ENCODE measurements at regions not wholly inside any gene's neighbourhood (a gene's known extent, or its start where the extent isn't known, plus 50 kb on each side); places are given as distances from the start of the nearest gene placed in this dataset.
A peak's percentile ranks its signal among the peaks of the same experiment; 100 is the strongest.

- Histone ChIP-seq H2AFZ (ENCODE audit: low read length, unreplicated experiment) (peak overlapping the region; percentile 24), H3K27ac (ENCODE audit: low read depth, low read length) (peak overlapping the region; percentile 86), H3K27me3 (ENCODE audit: insufficient read depth, low read length) (no peaks in the 10 kb centered on the region), H3K36me3 (ENCODE audit: insufficient read depth, low read length) (no peaks in the 10 kb centered on the region), H3K4me3 (ENCODE audit: low read depth, low read length) (peak overlapping the region; percentile 34; the same call in 1 of the 2 replicates), H3K4me1 (ENCODE audit: control insufficient read depth, insufficient read depth, low read length, unreplicated experiment) (peaks cover 65% of the 10 kb centered on the region), H3K79me2 (ENCODE audit: control insufficient read depth, insufficient read depth, low read length, unreplicated experiment) (no peaks in the 10 kb centered on the region)
Measured at GRCh38 chr4:74543983-74544382, 99.0 kb downstream of the AREG start.

GRCh38 chr4:74544655-74545361 lies 99.9 kb downstream of the AREG start:
- Histone ChIP-seq H2AFZ (ENCODE audit: low read length, unreplicated experiment) (peak overlapping the region; percentile 7), H3K4me3 (ENCODE audit: low read depth, low read length) (no peak overlapping the region; the same call in 1 of the 2 replicates), H3K79me2 (ENCODE audit: control insufficient read depth, insufficient read depth, low read length, unreplicated experiment) (no peaks in the 10 kb centered on the region), H3K27me3 (ENCODE audit: insufficient read depth, low read length) (no peaks in the 10 kb centered on the region), H3K27ac (ENCODE audit: low read depth, low read length) (peak overlapping the region; percentile 86), H3K4me1 (ENCODE audit: control insufficient read depth, insufficient read depth, low read length, unreplicated experiment) (peaks cover 60% of the 10 kb centered on the region), H3K36me3 (ENCODE audit: insufficient read depth, low read length) (no peaks in the 10 kb centered on the region)

GRCh38 chr4:74545448-74545847 lies 100.5 kb downstream of the AREG start:
- Histone ChIP-seq H3K27me3 (ENCODE audit: insufficient read depth, low read length) (no peaks in the 10 kb centered on the region), H3K4me1 (ENCODE audit: control insufficient read depth, insufficient read depth, low read length, unreplicated experiment) (peaks cover 55% of the 10 kb centered on the region), H3K79me2 (ENCODE audit: control insufficient read depth, insufficient read depth, low read length, unreplicated experiment) (no peaks in the 10 kb centered on the region), H3K4me3 (ENCODE audit: low read depth, low read length) (no peak overlapping the region; the same call in 1 of the 2 replicates), H2AFZ (ENCODE audit: low read length, unreplicated experiment) (peak overlapping the region; percentile 7), H3K36me3 (ENCODE audit: insufficient read depth, low read length) (no peaks in the 10 kb centered on the region), H3K27ac (ENCODE audit: low read depth, low read length) (peak overlapping the region; percentile 86)

- H3K79me2 ChIP-seq (ENCODE audit: control insufficient read depth, insufficient read depth, low read length, unreplicated experiment), result no peaks in the 10 kb centered on the region
- no peaks in the 10 kb centered on the region for H3K36me3 ChIP-seq (ENCODE audit: insufficient read depth, low read length)
- peak overlapping the region; percentile 86 for H3K27ac ChIP-seq (ENCODE audit: low read depth, low read length)
- peaks cover 49% of the 10 kb centered on the region for H3K4me1 ChIP-seq (ENCODE audit: control insufficient read depth, insufficient read depth, low read length, unreplicated experiment)
- no peaks in the 10 kb centered on the region for H3K27me3 ChIP-seq (ENCODE audit: insufficient read depth, low read length)
- no peak overlapping the region for H2AFZ ChIP-seq (ENCODE audit: low read length, unreplicated experiment)
- H3K4me3 ChIP-seq (ENCODE audit: low read depth, low read length), result peak overlapping the region; percentile 27; the same call in 1 of the 2 replicates
Measured at GRCh38 chr4:74546057-74546456, 101.1 kb downstream of the AREG start.

GRCh38 chr4:74547042-74547441 lies 102.1 kb downstream of the AREG start:
- H3K36me3 ChIP-seq (ENCODE audit: insufficient read depth, low read length), result no peaks in the 10 kb centered on the region
- H3K79me2 ChIP-seq (ENCODE audit: control insufficient read depth, insufficient read depth, low read length, unreplicated experiment), result no peaks in the 10 kb centered on the region
- H3K27ac ChIP-seq (ENCODE audit: low read depth, low read length), result peak overlapping the region; percentile 86
- H3K27me3 ChIP-seq (ENCODE audit: insufficient read depth, low read length), result no peaks in the 10 kb centered on the region
- no peak overlapping the region for H3K4me3 ChIP-seq (ENCODE audit: low read depth, low read length)
- H3K4me1 ChIP-seq (ENCODE audit: control insufficient read depth, insufficient read depth, low read length, unreplicated experiment), result peaks cover 46% of the 10 kb centered on the region
- H2AFZ ChIP-seq (ENCODE audit: low read length, unreplicated experiment), result no peak overlapping the region

- H3K36me3 ChIP-seq (ENCODE audit: insufficient read depth, low read length), result no peaks in the 10 kb centered on the region
- no peaks in the 10 kb centered on the region for H3K79me2 ChIP-seq (ENCODE audit: control insufficient read depth, insufficient read depth, low read length, unreplicated experiment)
- no peak overlapping the region for H2AFZ ChIP-seq (ENCODE audit: low read length, unreplicated experiment)
- H3K27ac ChIP-seq (ENCODE audit: low read depth, low read length), result no peak overlapping the region
- H3K4me1 ChIP-seq (ENCODE audit: control insufficient read depth, insufficient read depth, low read length, unreplicated experiment), result peaks cover 38% of the 10 kb centered on the region
- no peak overlapping the region for H3K4me3 ChIP-seq (ENCODE audit: low read depth, low read length)
- no peaks in the 10 kb centered on the region for H3K27me3 ChIP-seq (ENCODE audit: insufficient read depth, low read length)
Measured at GRCh38 chr4:74548561-74548960, 103.6 kb downstream of the AREG start.

DNA sequence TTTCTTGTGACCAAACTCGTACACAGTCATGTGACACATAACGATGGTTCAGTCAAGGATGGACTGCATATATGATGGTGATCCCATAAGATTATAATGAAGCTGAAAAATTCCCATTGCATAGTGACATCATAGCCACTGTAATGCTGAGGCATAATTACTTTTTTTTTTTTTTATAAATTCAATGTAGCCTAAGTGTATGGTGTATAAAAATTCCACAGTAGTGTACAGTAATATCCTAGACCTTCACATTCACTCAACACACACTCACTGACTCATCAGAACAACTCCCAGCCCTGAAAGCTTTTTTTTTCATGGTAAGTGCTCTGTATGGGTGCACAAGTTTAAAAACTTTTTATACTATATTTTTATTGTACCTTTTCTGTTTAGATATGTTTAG lies 105.0 kb downstream of the AREG start:
- no peak overlapping the region for H3K27ac ChIP-seq (ENCODE audit: low read depth, low read length)
- no peaks in the 10 kb centered on the region for H3K36me3 ChIP-seq (ENCODE audit: insufficient read depth, low read length)
- no peak overlapping the region for H2AFZ ChIP-seq (ENCODE audit: low read length, unreplicated experiment)
- peaks cover 25% of the 10 kb centered on the region for H3K4me1 ChIP-seq (ENCODE audit: control insufficient read depth, insufficient read depth, low read length, unreplicated experiment)
- H3K27me3 ChIP-seq (ENCODE audit: insufficient read depth, low read length), result no peaks in the 10 kb centered on the region
- H3K79me2 ChIP-seq (ENCODE audit: control insufficient read depth, insufficient read depth, low read length, unreplicated experiment), result no peaks in the 10 kb centered on the region
- H3K4me3 ChIP-seq (ENCODE audit: low read depth, low read length), result no peak overlapping the region

GRCh38 chr4:74555231-74555630 lies 110.3 kb downstream of the AREG start:
- Histone ChIP-seq H2AFZ (ENCODE audit: low read length, unreplicated experiment) (no peak overlapping the region), H3K4me3 (ENCODE audit: low read depth, low read length) (no peak overlapping the region), H3K27me3 (ENCODE audit: insufficient read depth, low read length) (no peaks in the 10 kb centered on the region), H3K36me3 (ENCODE audit: insufficient read depth, low read length) (no peaks in the 10 kb centered on the region), H3K4me1 (ENCODE audit: control insufficient read depth, insufficient read depth, low read length, unreplicated experiment) (no peaks in the 10 kb centered on the region), H3K79me2 (ENCODE audit: control insufficient read depth, insufficient read depth, low read length, unreplicated experiment) (no peaks in the 10 kb centered on the region), H3K27ac (ENCODE audit: low read depth, low read length) (no peak overlapping the region)

DNA sequence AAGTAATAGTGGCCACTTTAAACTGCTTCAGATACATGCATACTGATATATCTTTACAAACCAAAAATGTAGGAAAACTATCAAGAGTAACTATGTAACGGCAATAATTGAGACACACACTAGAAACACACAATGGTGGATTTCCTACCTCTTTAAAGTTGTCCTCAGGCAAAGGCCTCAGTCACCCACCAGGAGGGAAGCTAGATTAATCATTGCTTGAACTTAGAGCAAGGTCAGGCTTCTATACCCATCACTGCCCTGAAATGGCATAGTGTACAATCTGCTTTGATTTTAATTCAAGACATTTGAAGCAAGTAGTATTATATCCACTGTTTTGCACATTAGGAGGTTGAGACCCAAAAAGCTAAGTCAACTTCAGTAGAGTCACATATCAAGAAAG lies 110.9 kb downstream of the AREG start:
- H3K27me3 ChIP-seq (ENCODE audit: insufficient read depth, low read length), result no peaks in the 10 kb centered on the region
- H3K4me3 ChIP-seq (ENCODE audit: low read depth, low read length), result no peak overlapping the region
- no peak overlapping the region for H2AFZ ChIP-seq (ENCODE audit: low read length, unreplicated experiment)
- H3K36me3 ChIP-seq (ENCODE audit: insufficient read depth, low read length), result no peaks in the 10 kb centered on the region
- no peaks in the 10 kb centered on the region for H3K4me1 ChIP-seq (ENCODE audit: control insufficient read depth, insufficient read depth, low read length, unreplicated experiment)
- no peak overlapping the region for H3K27ac ChIP-seq (ENCODE audit: low read depth, low read length)
- no peaks in the 10 kb centered on the region for H3K79me2 ChIP-seq (ENCODE audit: control insufficient read depth, insufficient read depth, low read length, unreplicated experiment)

DNA sequence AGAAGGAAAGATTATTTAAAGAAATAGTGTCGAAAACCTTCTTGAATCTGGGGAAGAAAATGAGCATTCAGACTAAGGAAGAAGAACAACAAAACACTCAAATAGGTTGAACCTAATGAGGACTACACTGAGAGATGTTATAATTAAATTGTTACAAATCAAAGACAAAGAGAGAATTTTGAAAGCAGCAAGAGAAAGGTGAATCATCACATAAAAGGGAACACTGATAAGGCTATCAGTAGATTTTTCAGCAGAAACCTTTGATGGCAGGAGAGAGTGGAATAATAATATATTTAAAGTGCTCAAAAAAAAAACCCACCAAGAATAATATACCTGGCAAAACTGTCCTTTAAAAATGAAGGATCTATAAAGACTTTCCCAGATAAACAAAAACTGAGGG lies 114.9 kb downstream of the AREG start:
- H2AFZ ChIP-seq (ENCODE audit: low read length, unreplicated experiment), result no peak overlapping the region
- no peaks in the 10 kb centered on the region for H3K27me3 ChIP-seq (ENCODE audit: insufficient read depth, low read length)
- no peak overlapping the region for H3K4me3 ChIP-seq (ENCODE audit: low read depth, low read length)
- H3K36me3 ChIP-seq (ENCODE audit: insufficient read depth, low read length), result no peaks in the 10 kb centered on the region
- no peak overlapping the region for H3K27ac ChIP-seq (ENCODE audit: low read depth, low read length)
- no peaks in the 10 kb centered on the region for H3K79me2 ChIP-seq (ENCODE audit: control insufficient read depth, insufficient read depth, low read length, unreplicated experiment)
- no peaks in the 10 kb centered on the region for H3K4me1 ChIP-seq (ENCODE audit: control insufficient read depth, insufficient read depth, low read length, unreplicated experiment)

DNA sequence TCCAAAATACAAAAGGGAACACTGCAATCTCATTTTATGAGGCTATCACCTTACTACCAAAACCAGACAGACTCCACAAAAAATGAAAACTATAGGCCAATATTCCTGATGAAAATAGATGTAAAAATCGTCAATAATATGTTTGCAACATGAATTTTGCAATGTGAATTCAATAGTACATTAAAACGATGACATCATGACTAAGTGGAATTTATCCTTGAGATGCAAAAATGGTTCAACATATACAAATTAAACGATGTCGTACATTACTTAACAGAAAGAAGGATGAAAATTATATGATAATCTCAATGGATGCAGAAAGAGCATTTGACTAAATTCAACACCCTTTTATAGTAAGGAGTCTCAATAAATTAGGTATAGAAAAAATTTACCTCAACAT lies 123.0 kb downstream of the AREG start:
- H3K27me3 ChIP-seq (ENCODE audit: insufficient read depth, low read length), result no peaks in the 10 kb centered on the region
- no peaks in the 10 kb centered on the region for H3K79me2 ChIP-seq (ENCODE audit: control insufficient read depth, insufficient read depth, low read length, unreplicated experiment)
- H3K4me1 ChIP-seq (ENCODE audit: control insufficient read depth, insufficient read depth, low read length, unreplicated experiment), result no peaks in the 10 kb centered on the region
- no peak overlapping the region for H3K4me3 ChIP-seq (ENCODE audit: low read depth, low read length)
- no peaks in the 10 kb centered on the region for H3K36me3 ChIP-seq (ENCODE audit: insufficient read depth, low read length)
- H3K27ac ChIP-seq (ENCODE audit: low read depth, low read length), result no peak overlapping the region
- H2AFZ ChIP-seq (ENCODE audit: low read length, unreplicated experiment), result no peak overlapping the region

Measured in ACC112 (cell line).